Esophagus mucosa (tissue), 1 donor: ENCODE measurements at regions not wholly inside any gene's neighbourhood (a gene's known extent, or its start where the extent isn't known, plus 50 kb on each side); places are given as distances from the start of the nearest gene placed in this dataset.
"Not testable (repeated sequence)": the region's sequence is repeated elsewhere in the genome, so short reads cannot be mapped to it uniquely, and the experiment has no call there.

ENCODE experiments used
- ATAC-seq: fragments of 200-7000 bp; cut with Tn5 transposase; one replicate; pipeline ENCODE4 v1.9.1; 2020
- donor health status: DM: yes; HTN: yes; CAD: no.

DNA sequence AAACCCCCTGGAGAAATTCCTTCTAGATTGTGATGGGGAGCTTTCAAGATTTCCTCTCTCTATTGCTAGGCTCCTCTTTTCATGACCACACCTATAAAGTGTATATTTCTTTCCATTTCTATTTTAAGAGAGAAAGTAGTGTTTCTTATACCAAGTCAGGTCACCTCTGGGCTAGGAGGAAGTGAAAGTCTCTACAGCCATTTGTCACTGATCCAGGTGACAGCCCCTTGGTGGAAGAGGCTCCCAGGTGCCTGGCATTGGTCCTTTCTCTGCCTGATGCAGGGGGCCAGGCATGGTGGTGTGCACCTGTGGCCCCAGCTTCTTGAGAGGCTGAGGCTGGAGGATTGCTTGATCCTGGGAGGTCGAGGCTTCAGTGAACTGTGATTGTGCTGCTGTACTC is 64.7 kb downstream of the DHCR7 start:
- no peak for ATAC-seq

DNA sequence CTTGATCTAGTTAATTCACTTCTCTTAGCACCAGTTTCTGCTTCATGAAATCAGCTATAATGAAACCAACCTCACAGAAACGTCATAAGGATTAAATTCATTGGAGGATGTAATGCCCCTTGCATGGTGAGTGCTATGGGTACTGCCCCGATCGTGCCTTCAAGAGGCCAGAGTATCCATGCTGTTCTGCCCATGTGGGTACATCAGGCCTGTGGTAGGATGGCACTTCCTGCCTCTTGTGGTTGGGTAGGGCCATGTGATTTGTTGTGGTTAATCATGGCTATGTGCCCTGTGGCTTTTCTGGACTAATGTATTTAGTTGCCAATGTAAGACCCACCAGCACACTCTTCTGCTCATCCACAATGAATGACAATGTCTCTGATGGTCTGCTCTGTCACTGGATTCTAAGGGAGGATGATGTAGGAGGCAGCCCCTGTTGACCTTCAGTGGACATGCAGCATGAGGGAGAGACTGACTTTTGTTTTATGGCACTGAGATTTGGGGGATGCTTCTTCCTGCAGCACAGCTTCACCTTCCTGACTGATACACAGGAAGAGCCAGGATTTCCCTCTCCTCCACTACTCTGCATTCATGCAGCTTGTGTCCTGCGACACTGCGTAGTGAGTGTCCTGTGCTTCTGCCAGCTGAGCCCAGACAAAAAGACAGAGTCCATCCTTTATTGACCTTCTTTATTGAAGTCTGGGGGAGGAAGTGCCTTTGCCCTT is 66.2 kb downstream of the DHCR7 start:
- ATAC-seq: peak; percentile 11

DNA sequence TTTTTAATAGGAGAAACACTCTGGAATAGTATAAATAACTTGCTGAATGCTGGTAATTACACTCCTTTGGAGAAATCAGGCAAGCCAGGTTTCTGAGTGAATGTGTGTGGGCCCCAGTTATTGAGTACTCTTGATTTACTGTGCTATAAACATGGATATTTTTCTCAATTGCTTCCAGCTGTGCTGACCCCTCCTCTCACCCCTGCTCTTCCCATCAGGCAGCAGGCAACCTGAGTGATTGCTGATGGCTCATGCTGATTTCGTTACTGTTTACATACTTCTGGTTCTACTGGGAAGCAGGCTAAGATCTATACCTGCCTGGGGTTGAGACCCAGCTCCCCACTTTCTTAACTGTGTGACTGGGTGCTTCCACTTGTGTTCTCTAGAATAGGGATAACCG is 68.5 kb downstream of the DHCR7 start:
- ATAC-seq: no peak

DNA sequence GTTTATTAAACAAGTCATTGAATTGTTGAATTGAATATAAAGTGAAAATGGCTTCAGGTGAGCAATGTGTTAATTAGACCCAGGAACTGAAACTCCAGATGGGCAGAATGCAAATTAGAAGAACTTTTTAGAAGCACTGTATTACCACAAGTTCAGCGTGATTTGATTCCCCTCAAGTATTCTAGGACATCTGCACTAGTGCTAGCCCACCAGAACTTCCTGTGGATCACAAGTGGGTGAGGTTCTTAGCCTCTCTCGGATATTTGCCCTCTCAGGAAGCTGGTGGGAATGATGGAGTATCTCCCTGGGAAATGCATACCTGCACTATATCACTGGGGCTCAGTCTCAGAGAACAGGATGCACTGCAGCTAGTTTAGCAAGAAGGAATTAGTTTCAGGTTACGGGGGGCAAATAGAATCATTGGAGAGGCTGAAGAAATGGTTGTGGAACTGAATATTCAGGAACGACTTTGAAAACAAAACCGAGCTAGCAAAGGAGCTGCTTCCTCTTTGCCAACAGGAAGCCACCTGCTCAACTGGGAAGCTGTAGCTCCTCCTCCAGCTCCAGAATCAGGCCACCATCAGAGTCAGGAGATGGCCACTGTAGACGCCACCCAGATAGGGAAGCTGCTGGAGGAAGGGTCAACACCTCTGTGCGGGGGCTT is 74.3 kb downstream of the DHCR7 start:
- no peak for ATAC-seq

DNA sequence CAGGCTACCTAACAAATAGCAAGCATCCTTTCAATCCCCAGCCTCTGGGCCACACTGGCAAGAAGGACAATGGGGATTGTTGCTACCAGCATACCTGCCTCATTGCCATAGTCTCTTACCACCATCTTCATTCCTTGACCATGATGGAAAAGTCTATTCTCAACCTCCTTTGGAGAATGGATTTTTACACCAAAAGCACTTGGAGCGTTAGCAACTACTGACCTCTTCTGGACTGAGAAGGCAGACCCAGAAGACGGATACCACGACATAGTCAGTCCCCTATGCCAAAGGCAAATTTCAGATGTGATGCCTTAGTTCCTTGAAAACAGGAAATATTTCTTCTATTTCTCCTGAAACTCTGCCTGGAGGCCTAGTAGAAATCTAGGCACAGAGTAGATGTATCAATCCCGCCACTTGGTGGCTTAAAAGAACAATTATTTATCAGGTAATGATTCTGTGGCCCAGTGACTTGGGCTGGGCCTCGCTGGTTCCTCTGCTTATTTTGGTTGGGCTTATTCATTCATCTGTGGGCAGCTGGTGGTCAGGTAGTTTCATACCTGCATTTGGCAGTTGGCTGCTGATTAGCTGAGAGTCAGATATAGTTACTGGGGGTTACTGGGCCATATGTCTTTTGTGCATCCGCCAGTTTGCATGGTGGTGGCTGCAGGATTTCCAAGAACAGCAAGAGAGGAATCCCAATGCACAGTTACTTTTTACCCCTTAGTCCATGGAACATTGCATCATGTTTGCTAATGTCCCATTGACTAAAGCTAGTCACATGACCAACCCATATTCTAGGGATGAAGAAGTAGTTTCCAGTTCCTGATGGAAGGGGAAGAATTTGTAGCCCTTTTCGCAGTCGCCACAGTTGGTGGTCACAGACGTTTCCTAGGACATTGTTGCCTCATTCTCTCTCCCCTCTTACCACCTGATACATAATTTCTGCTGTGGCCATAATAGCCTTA is 75.2 kb downstream of the DHCR7 start:
- ATAC-seq: no peak

DNA sequence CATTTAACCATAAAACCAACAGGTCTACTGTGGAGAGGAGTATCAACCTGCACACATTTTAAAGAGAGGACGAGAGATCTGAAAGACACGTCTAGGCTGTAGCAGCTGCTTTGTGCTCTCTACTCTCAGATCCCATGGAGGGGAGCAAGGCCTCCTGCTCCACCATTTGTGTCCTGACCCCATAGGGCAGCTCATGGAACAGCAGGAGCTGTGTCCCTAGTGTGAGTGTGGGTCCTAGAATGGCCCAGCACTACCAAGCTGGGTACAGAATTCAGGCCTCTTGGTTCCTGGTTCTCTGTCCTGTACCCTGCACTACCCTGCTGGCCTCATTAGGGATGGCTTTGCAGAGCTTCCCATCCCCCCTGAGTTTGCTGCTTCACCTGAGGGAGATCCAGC is 76.5 kb downstream of the DHCR7 start:
- no peak for ATAC-seq

DNA sequence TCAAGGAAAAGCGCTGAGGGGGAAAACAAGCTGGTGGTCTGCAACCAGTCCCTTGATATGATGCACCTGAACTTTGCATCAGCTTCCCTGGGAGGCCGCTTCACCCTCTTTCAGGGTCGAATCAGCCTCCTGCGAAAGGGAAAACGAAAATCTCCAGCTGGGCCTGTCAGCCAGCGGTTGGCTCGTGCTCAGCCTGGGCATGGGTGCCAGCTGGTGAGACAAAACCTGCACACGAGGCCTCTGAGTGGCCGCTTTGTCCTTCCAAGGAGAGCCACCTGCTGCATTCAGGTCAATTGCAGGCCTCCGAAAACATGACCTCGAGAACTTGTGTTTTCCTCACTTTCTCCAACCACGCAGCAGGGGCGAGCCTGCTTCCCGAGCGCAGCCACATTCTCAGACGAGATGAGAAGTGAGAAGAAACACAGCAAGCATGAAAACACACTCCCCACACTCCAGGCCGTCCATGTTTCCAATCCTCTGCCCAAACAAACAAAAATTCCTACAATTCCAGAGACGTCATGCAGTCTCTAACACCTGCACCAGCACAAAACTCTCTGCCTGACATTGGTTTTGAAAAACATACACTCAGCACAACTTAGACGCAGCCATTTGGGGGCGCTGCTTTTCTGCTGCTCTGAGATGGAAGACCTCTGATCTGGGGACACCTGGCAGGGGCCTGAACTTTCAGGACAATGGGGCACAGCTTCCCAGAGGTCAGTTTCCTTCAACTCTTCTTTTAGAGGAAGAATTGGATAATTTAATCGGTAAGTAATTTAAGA is 77.1 kb downstream of the DHCR7 start:
- ATAC-seq: no peak

DNA sequence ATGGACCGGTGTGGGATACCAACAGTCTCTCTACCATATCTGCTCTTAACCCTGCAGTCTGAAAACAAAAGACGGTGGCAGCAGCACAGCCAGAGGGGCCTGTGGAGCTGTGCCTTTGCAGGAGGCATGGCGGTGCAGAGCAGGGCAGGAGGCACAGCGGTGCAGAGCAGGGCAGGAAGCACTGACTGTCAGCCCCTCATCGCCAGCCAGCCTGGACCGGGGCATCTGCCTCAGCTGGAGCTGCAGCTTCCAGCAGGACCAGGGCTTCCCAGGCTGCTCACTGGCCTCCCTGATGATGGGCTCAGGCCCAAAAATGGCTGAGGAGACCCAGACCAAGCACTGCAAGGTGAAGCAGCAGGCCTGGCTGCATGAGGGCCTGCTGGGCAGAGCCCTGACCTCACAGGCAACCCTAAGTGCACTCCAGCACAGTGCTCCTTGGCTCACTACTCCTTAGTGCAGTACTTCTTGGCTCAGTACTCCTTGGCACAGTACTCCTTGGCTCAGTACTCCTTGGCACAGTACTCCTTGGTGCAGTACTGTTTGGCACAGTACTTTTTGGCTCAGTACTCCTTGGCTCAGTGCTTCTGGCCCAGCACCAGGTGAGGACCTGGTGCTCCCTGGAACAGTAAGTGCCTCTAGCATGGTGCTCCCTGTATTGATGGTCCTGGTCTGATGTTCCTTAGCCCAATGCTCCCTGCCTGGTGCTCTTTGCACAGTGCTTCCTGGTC is 78.0 kb downstream of the DHCR7 start:
- ATAC-seq: no peak

DNA sequence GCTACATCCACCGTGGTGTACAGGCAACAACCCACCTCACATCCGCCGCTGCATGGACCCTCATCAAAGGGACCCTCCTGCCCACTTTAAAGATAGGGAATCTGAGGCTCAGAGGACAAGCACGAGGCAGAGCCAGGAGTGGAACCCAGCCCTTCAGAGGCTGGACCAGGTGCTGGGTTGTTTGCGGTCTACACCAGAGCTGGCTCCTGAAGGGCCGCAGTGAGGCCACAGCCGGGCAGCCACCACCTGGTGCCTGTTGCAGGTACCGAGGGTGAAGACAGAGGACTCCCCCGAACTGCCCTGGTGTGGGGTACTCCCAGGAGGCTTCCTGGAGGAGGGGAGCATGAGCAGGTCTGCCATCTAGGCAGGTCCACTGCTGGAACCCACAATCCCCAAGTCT is 78.8 kb downstream of the DHCR7 start:
- ATAC-seq: no peak

DNA sequence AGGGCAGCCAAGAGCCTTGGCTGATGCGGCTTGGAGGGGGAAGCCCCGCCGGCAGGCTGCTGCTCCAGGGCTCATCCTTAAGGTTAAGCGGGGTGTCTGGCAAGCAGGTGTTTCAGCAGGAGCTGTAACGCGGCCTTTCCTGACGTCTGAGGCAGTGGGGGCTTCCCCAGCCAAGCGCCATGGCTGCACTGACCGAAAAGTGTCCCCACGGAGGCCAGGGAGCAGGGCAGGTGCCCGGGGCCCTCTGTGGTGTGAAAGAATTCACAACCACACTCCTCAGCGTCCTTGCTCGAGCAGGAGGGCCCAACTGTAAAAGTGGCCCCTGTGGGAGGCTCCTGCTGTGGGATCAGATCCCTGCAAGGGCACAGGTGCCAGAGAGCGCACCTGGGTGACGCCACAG is 79.2 kb downstream of the DHCR7 start:
- ATAC-seq: no peak

DNA sequence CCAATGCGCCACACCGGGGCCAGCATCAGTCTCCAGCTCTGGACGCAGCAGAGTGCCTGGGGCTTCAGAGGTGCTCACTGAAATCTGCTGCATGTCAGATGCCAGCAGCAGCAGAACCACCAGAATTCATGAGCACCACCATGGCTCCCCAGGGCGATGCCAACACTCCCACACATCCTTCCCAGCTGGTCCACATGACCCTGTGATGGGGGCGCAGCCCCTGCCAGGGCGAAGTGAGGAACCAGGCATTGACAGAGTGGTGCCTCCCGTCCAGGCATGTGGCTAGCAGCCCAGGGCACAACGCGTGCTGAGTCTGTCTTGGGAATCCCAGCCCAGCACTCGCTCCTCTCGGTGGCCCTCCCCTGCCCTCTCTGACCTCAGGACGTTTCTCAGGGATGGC is 80.4 kb downstream of the DHCR7 start:
- no peak for ATAC-seq

DNA sequence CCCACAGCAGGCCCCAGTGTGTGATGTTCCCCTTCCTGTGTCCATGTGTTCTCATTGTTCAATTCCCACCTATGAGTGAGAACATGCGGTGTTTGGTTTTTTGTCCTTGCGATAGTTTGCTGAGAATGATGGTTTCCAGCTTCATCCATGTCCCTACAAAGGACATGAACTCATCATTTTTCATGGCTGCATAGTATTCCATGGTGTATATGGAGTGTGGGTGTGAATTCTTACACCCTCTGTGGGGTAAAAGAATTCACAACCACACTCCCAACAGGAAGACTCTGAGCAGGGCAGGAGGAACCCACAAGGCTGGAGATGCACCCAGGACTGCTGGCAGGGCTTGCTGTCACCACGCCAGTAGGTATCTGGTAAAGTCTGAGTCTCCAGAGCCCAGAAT is 80.9 kb downstream of the DHCR7 start:
- ATAC-seq: not testable (repeated sequence)

DNA sequence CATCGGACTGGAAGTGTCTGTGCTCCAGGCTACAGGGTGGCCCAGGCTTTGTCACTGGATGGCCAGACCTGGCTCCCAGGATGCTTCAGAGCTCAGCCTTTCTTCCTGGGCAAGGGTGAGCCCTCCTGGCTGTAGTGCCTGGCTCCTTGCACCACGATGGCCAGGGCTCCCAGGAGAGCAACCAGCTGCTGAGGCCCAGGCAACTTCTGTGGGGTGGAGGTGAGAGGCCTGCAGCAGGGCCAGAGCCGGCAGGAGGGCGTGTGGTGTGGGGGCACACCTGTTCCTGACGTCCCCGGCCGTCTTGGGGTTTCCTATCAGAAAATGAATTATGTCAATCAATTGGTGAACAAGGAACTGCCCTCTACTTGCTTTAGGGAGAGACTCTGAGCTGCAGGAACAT is 82.1 kb downstream of the DHCR7 start:
- ATAC-seq: no peak

DNA sequence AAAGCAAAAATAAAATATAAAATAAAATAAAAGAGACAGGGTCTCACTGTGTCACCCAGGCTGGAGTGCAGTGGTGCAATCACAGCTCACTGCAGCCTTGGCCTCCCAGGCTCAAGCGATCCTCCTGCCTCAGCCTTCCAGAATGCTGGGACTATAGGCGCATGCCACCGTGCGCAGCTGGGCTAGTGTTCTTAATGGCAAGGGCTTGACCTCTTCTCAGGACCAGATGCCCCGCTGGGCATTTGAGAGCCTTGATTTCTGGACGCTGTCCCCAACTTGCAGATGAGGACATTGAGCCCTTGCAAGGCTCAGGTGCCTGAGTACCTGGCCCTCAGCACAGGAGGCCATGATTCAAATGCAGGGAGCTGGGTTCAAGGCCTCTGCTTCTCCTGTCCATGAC is 82.6 kb downstream of the DHCR7 start:
- no peak for ATAC-seq

DNA sequence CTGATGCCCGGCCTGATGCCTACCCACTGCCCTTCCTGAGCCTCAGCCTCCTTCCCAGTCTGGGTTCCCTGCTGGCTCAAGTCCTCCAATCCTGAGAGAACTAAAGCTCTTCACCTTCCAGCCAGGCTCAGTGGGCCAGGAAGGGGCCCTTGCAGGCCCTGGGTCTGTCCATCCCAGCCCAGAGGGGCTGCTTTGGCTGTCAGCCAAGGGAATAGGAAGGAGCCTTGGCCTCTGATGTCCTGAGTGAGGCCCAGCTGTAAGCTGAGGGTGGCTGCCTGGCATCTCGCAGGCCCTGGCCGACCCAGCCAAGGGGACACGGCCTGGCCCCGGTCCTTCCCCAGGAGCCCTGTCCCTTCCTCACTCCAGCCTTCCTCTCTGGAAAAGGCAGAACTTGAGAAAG is 83.4 kb downstream of the DHCR7 start:
- ATAC-seq: no peak

DNA sequence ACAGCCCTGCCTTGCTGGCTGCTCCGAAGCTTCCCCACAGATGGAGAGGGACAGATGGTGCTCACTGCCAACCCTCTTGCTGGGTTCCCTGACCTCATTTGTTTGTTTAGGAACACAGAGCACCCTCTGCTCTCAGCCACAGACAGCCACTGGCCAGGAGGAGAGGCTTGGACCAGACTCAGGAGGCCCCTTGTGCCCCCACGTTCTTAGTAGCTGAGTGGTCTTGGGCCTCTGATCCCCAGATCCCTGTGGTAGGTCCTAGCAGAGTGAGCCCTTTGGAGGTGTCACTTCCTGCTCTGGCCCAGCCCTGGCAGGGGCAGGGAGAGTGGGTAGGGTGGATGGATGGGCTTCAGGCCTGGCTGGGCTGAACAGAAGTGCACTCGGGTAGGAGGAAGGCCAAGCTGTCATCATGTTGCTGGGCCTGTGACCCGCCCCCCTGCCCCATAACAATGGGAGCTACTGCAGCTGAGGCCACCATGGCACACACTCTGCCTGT is 84.0 kb downstream of the DHCR7 start:
- no peak for ATAC-seq

DNA sequence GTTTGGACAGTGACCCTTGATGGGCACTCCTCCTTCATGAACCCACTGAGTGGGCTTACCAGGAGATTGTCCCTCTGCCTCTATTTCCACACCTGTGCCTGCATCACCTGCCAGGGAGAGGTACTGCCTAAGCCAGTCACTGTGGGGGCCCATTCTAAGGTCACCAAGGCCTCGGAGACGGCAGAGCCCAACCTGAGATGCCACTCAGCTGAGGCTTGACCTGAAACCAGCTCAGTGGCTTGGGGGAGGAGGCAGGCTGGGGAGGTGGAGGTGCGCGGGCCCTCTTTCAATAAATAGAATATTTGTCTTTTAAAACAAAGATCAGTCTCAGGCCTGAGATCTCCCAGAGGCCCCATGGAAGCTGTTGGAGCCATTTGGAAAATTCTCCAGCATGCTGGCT is 84.5 kb downstream of the DHCR7 start:
- ATAC-seq: no peak

DNA sequence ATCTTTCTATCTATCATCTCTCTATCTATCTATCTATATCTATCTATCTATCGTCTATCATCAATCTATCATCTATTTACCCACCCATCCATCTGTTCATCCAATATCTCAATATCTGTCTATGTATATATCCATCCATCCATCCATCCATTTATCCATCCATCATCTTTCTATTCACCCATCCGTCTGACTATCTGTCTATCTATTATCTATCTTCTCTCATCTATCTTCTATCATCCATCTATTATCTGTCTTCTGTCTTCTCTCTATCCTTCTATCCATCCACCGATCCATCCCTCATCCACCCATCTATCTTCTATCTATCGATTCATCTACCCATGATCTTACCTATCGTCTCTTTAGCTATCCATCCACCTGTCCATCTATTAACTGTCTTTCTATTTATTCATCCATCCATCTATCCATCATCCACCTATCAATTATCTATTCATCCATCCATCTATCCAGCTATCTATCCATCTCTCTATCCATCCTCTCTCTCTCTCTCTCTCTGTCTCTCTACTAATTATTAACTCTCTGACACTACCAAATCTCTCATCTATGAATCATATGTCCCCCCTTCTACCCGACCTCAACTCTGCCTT is 89.1 kb downstream of the DHCR7 start:
- no peak for ATAC-seq

DNA sequence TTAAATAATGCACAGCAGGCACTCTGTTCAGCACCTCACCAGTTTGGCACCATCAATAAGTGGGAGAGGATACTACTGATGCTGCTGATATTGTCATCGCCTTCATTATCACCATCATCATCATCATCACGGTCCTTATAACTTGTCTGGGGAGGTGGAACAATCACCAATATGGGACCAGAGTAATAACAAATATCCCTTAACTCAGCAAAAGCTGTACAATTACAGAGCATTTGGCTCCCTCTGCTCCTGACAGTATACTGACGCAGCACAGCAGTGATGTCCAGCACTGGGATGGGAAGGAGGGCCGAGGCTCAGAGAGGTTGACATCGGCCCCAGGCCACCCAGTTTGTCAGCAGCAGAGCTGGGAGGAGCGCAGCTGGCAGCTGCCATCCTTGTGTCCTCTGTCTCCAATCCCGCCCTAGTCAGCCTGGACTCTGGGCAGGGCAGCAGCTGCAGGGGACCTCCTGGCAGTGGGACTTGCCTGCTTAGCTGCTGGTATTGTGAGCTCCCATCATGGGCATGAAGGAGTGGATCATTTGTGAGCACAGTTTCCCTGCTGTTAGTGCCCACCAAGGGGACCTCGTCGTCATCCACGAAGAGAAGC is 90.0 kb downstream of the DHCR7 start:
- ATAC-seq: no peak

DNA sequence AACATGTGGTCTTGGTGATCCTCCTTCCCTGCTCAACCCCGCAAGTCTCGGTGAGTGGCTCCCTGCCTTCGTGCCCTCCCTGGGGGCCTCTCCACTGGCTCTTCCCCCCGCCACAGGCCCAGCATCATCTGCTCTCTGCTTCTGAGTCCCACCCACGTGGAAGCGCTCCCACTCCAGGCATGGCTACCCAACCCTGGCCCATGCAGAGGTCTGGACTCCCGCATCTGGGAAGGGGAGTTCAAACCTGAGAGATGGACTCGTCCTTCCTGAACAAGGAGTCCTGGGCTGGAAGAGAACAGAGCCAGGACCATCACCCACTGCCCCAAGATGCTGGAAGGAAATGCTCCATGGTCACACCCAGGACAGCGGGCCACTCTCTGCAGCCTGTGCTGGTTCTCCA is 90.8 kb downstream of the DHCR7 start:
- no peak for ATAC-seq

DNA sequence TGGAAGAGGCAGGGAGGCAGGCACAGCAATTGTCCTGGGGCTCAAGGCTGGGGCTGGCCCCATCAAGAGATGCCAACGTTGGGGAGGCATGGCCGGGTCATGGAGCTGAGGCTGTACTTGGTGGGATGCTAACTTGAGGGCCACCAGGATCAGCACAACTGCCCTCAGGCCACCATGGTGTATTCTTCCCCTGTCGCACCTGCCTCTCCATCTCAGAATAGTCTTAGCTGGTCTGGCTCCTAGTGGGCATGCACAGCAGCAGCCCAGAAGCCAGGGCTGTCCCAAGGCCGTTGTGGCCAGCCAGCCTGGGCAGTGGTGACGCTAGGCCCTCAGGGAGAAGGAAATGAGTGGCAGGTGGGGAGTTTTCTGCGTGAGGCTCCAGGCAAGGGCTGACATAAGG is 91.3 kb downstream of the DHCR7 start:
- ATAC-seq: no peak
